Stimulated activated naive B cell treated with anti-CD40 and anti-IgM and Interleukin-4, amounts not matched to agents 10 μg/mL and 1 μg/mL and 100 μg/mL, for 72 hours (primary cell): ENCODE measurements at regions not wholly inside any gene's neighbourhood (a gene's known extent, or its start where the extent isn't known, plus 50 kb on each side); places are given as distances from the start of the nearest gene placed in this dataset.
"Not testable (repeated sequence)": the region's sequence is repeated elsewhere in the genome, so short reads cannot be mapped to it uniquely, and the experiment has no call there.

Experiments used
- ATAC-seq, 2 donors: fragments of 150-1000 bp; cut with Tn5 transposase; replicated peaks; 2 replicates each; pipeline ENCODE4 v1.10.0; 2021; ENCODE audit warnings: moderate library complexity in 1 of 2
- DNase-seq: peaks from one replicate; pipeline ENCODE4 v3.0.0; 2021
- H3K27ac Mint-ChIP-seq: one replicate; pipeline ENCODE4 v1.8.0; 2022; ENCODE audit warnings: mild to moderate bottlenecking, mixed read lengths
- H3K27me3 Mint-ChIP-seq, 2 donors: one replicate each; pipeline ENCODE4 v1.8.0; 2022; ENCODE audit warnings: mixed read lengths in 2 of 2
- H3K36me3 Mint-ChIP-seq, 2 donors: one replicate each; pipeline ENCODE4 v1.8.0; 2022; ENCODE audit warnings: mixed read lengths in 2 of 2, mild to moderate bottlenecking in 1 of 2
- H3K4me1 Mint-ChIP-seq, 2 donors: one replicate each; pipeline ENCODE4 v1.8.0; 2022; ENCODE audit warnings: mixed read lengths in 2 of 2, mild to moderate bottlenecking in 1 of 2
- H3K4me3 Mint-ChIP-seq, 2 donors: one replicate each; pipeline ENCODE4 v1.8.0; 2022; ENCODE audit warnings: mild to moderate bottlenecking in 2 of 2, mixed read lengths in 2 of 2, moderate library complexity in 1 of 2
- H3K9me3 Mint-ChIP-seq, 2 donors: one replicate each; pipeline ENCODE4 v1.8.0; 2022; ENCODE audit warnings: mixed read lengths in 2 of 2, mild to moderate bottlenecking in 1 of 2

GRCh38 chr2:129923265-129924091 lies 56.0 kb upstream of the RAB6C start:
- H3K4me3 Mint-ChIP-seq, result peak overlapping the region in 1 of 2 donors; percentile 37

DNA sequence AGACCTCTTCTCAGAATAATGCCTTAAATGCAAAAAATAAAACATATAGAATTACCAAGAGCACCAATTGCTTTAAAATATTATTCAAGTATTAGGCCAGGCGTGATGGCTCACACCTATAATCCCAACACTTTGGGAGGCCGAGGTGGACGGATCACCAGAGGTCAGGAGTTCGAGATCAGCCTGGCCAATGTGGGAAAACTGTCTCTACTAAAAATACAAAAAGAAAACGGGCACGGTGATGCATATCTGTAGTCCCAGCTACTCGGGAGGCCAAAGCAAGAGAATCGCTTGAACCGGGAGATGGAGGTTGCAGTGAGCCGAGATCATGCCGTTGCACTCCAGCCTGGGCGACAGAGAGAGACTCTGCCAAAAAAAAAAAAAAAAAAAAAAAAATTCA lies 55.4 kb upstream of the RAB6C start:
- DNase-seq, ATAC-seq, H3K4me3 Mint-ChIP-seq, H3K36me3 Mint-ChIP-seq, H3K27ac Mint-ChIP-seq, H3K9me3 Mint-ChIP-seq: not testable (repeated sequence)
- Mint-ChIP-seq H3K4me1 (peaks cover 5 to 12% of the 10 kb centered on the region in 2 donors), H3K27me3 (peaks cover 34 to 37% of the 10 kb centered on the region in 2 donors)

More at GRCh38 chr2:129923265-129924091, 56.0 kb upstream of the RAB6C start:
- peaks cover 34 to 35% of the 10 kb centered on the region in 2 donors for H3K27me3 Mint-ChIP-seq
- H3K9me3 Mint-ChIP-seq, result peaks cover 12 to 14% of the 10 kb centered on the region in 2 donors
- ATAC-seq (peak; percentile 54 to 69), DNase-seq (no peak)
- H3K27ac Mint-ChIP-seq, result no peak overlapping the region
- H3K36me3 Mint-ChIP-seq, result no peaks in the 10 kb centered on the region
- H3K4me1 Mint-ChIP-seq, result peaks cover 5 to 12% of the 10 kb centered on the region in 2 donors

DNA sequence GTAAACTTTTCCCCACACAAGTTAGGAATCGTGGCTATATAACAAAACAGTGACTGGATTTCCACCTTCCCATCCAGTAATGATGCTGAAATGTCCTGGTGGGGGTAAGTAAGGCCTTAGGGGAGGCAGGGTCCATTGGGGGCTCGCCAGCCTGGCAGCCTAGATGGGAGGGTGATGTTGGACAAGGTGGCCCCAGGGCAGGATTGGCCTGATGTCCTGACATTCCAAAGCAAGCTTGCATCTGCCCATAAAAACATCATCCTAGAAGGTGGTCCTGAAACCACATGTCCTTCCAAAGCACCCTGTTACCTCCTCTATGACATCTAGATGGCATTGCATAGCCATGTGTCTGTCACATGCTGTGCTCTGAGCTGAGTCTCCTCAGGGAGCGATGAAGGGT lies 54.1 kb upstream of the RAB6C start:
- DNase-seq (no peak), ATAC-seq (no peak)
- Mint-ChIP-seq H3K9me3 (no peaks in the 10 kb centered on the region), H3K36me3 (no peaks in the 10 kb centered on the region), H3K4me1 (peaks cover 5 to 12% of the 10 kb centered on the region in 2 donors), H3K27me3 (peaks cover 38 to 40% of the 10 kb centered on the region in 2 donors), H3K4me3 (no peak overlapping the region), H3K27ac (no peak overlapping the region)

DNA sequence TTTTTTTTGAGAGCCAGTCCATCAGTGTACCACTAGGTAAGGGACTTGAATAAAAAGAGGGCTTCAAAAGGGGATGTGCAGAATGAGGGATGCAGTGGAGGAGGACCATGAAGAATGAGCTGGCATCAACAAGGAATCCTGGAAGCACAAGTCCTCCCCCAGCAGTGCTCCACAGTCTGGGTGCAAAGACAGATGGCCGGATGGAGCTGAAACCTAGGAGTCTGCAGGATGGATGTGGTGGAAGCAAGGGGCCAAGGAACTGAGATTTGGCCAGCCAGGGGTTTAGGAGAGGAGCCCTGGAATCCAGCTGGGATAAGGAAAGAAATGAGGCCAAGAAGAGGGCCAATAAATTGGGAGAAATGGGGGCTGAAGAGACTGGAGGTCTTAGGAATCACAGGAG lies 51.8 kb upstream of the RAB6C start:
- no peaks in the 10 kb centered on the region for H3K9me3 Mint-ChIP-seq
- no peak overlapping the region for H3K4me3 Mint-ChIP-seq
- peaks cover 38 to 40% of the 10 kb centered on the region in 2 donors for H3K27me3 Mint-ChIP-seq
- H3K4me1 Mint-ChIP-seq, result peaks cover 5 to 10% of the 10 kb centered on the region in 2 donors
- no peaks in the 10 kb centered on the region for H3K36me3 Mint-ChIP-seq
- DNase-seq (no peak), ATAC-seq (no peak)
- no peak overlapping the region for H3K27ac Mint-ChIP-seq

- no peak for ATAC-seq
- H3K9me3 Mint-ChIP-seq, result no peaks in the 10 kb centered on the region
- H3K4me1 Mint-ChIP-seq, result no peaks in the 10 kb centered on the region
- no peak overlapping the region for H3K4me3 Mint-ChIP-seq
- no peak for DNase-seq
- H3K27ac Mint-ChIP-seq, result no peak overlapping the region
- H3K36me3 Mint-ChIP-seq, result no peaks in the 10 kb centered on the region
- peaks cover 40 to 42% of the 10 kb centered on the region in 2 donors for H3K27me3 Mint-ChIP-seq
These were observed 49.9 kb upstream of the RAB6C start for GRCh38 chr2:129929321-129930290.
